ENCODE measurements at regions not wholly inside any gene's neighbourhood (a gene's known extent, or its start where the extent isn't known, plus 50 kb on each side); places are given as distances from the start of the nearest gene placed in this dataset.

DNA sequence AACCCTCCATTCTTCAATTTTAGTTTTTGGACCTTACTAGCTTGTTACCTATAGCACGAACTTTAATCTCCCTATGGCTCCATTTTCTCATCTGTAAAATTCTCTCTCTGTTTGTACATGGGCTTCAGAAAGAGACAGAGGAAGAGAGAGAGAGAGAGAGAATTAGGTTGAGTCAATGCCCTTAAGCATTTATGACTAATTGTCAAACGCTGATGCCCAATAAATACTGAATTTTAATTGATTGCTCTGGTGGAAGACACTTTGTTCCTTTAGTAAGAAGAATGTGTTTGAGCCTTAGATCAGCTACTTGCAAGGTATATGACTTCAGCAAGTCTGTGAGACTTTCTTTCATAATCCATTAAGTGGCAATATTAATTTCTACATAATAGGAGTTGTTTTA, 743.1 kb upstream of the ADGRL4 start:
- WGBS, 5 donors = 74 to 87% (median 79%) methylated on average over 2 of the region's 2 CpGs
- Histone ChIP-seq H3K9me3 (peaks cover 0 to 6% (median 0%) of the 10 kb centered on the region in 8 donors), H3K27ac (no peak overlapping the region), H3K4me3 (no peak overlapping the region), H3K27me3 (replicated peaks in 1 of 7) (no peaks in the 10 kb centered on the region), H3K4me1 (no peaks in the 10 kb centered on the region), H3K36me3 (no peaks in the 10 kb centered on the region)
- TF ChIP-seq, protein P1, sequence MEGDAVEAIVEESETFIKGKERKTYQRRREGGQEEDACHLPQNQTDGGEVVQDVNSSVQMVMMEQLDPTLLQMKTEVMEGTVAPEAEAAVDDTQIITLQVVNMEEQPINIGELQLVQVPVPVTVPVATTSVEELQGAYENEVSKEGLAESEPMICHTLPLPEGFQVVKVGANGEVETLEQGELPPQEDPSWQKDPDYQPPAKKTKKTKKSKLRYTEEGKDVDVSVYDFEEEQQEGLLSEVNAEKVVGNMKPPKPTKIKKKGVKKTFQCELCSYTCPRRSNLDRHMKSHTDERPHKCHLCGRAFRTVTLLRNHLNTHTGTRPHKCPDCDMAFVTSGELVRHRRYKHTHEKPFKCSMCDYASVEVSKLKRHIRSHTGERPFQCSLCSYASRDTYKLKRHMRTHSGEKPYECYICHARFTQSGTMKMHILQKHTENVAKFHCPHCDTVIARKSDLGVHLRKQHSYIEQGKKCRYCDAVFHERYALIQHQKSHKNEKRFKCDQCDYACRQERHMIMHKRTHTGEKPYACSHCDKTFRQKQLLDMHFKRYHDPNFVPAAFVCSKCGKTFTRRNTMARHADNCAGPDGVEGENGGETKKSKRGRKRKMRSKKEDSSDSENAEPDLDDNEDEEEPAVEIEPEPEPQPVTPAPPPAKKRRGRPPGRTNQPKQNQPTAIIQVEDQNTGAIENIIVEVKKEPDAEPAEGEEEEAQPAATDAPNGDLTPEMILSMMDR (IDR thresholded peaks at IDR 0.05 in 8 of 11, conservative IDR thresholded peaks at IDR 0.05 in 3 of 11) = no peak
- no peak for TF ChIP-seq POLR2A (IDR thresholded peaks at IDR 0.05)
- no peak for TF ChIP-seq POLR2AphosphoS5 (IDR thresholded peaks at IDR 0.05)
- intact Hi-C loops (cut with DNase I; ENCODE audit: low total_unique reads) = no loop called here
- no peak for DNase-seq

DNA sequence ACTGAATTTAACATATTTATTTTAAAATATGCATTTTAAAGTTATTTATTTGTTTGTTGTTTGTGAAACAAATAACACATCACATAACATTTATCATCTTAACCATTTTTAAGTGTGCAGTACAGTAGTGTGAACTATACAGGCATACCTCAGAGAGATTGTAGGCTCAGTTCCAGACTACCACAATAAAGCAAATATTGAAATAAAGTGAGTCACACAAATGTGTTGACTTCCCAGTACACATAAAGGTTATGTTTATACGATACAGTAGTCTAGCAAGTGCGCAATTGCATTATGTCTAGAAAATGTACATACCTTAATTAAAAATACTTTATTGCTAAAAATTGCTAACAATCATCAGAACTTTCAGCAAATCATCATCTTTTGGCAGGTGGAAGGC, 739.4 kb upstream of the ADGRL4 start:
- Histone ChIP-seq H3K27ac (no peak overlapping the region), H3K36me3 (no peaks in the 10 kb centered on the region), H3K9me3 (peaks cover 0 to 5% (median 0%) of the 10 kb centered on the region in 8 donors), H3K4me1 (no peaks in the 10 kb centered on the region), H3K27me3 (replicated peaks in 1 of 7) (no peaks in the 10 kb centered on the region), H3K4me3 (no peak overlapping the region)
- DNase-seq = no peak
- WGBS, 5 donors = 86 to 97% (median 96%) methylated on average over 2 of the region's 2 CpGs
- TF ChIP-seq POLR2AphosphoS5 (IDR thresholded peaks at IDR 0.05) (no peak), POLR2A (IDR thresholded peaks at IDR 0.05) (no peak)
- TF ChIP-seq, protein P1 (IDR thresholded peaks at IDR 0.05 in 8 of 11, conservative IDR thresholded peaks at IDR 0.05 in 3 of 11) = no peak
- intact Hi-C loops (cut with DNase I; ENCODE audit: low total_unique reads) = no loop called here

DNA sequence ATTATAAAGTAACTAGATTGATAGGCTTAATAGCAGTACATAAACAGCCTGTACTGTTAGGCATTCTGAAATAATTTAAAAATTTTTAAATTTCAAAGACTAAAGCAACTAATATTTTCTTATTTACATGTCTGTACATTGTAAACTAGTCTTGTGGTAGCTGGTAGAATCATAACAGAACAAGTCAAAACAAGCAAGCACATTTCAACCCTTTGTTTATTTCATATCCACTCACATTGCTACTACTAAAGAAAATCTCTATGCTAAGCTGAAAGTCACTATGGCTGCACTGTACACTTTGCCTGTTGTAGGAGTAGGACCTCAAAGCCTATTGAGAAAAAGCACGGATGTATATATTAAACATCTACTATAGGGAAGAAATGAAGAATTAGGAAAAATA, 738.2 kb upstream of the ADGRL4 start:
- Histone ChIP-seq H3K36me3 (no peaks in the 10 kb centered on the region), H3K4me1 (no peaks in the 10 kb centered on the region), H3K27ac (no peak overlapping the region), H3K4me3 (no peak overlapping the region), H3K27me3 (replicated peaks in 1 of 7) (no peaks in the 10 kb centered on the region), H3K9me3 (peaks cover 0 to 7% (median 0%) of the 10 kb centered on the region in 8 donors)
- DNase-seq = no peak
- no peak for TF ChIP-seq POLR2AphosphoS5 (IDR thresholded peaks at IDR 0.05)
- TF ChIP-seq POLR2A (IDR thresholded peaks at IDR 0.05) = no peak
- TF ChIP-seq, protein P1 (IDR thresholded peaks at IDR 0.05 in 8 of 11, conservative IDR thresholded peaks at IDR 0.05 in 3 of 11) = no peak
- WGBS, 5 donors = 91 to 96% (median 94%) methylated on average over 1 of the region's 1 CpG
- intact Hi-C loops (cut with DNase I; ENCODE audit: low total_unique reads) = no loop called here

DNA sequence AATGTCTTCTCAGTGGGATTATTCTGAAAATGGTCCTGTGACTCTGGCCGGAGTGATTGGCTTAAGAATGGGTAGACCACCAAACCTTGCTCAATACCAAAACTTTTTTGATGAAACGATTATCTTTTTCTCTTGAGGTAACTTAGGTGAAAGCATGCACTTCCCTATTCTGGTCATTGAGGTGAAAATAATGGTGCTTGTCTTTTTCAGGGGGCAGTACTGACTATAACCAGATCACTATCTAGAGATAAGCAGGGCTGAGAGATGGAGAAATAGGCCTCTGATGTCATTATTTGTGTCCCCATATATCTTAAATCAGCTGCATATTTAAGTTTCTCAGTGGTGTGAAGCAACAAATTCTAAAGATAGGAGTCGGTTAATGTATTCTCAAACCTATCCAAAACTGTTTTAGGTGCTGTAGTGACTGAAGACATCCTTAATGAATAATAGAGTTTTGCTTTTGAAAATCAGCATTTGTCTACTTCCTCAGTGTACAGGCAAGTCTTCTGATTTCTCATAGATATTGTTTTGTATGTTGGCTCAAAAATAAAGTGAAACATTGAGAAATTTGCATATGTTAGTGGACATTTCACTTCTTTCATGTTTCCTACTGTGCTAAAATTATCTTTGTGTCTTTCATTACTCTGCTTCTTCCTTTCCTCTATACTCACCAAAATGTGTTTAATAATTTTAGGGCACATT, 735.3 kb upstream of the ADGRL4 start:
- TF ChIP-seq POLR2AphosphoS5 (IDR thresholded peaks at IDR 0.05) (no peak), POLR2A (IDR thresholded peaks at IDR 0.05) (no peak)
- TF ChIP-seq, protein P1 (IDR thresholded peaks at IDR 0.05 in 8 of 11, conservative IDR thresholded peaks at IDR 0.05 in 3 of 11) = no peak
- intact Hi-C loops (cut with DNase I; ENCODE audit: low total_unique reads) = no loop called here
- Histone ChIP-seq H3K4me3 (no peak overlapping the region), H3K9me3 (peaks cover 0 to 29% (median 19%) of the 10 kb centered on the region in 8 donors), H3K27me3 (replicated peaks in 1 of 7) (no peaks in the 10 kb centered on the region), H3K4me1 (no peaks in the 10 kb centered on the region), H3K36me3 (no peaks in the 10 kb centered on the region), H3K27ac (peak overlapping the region in 5 of 8 donors; percentile 2 to 43 (median 21))
- DNase-seq = no peak
- 70 to 91% (median 85%) methylated on average over 3 of the region's 3 CpGs for WGBS, 5 donors
